GDM1 (cell line): ENCODE measurements at regions not wholly inside any gene's neighbourhood (a gene's known extent, or its start where the extent isn't known, plus 50 kb on each side); places are given as distances from the start of the nearest gene placed in this dataset.
"Not testable (repeated sequence)": the region's sequence is repeated elsewhere in the genome, so short reads cannot be mapped to it uniquely, and the experiment has no call there.

Experiments
- DNase-seq: peaks from one replicate; lab custom pipeline; 2025; lab: John Stamatoyannopoulos, UW

DNA sequence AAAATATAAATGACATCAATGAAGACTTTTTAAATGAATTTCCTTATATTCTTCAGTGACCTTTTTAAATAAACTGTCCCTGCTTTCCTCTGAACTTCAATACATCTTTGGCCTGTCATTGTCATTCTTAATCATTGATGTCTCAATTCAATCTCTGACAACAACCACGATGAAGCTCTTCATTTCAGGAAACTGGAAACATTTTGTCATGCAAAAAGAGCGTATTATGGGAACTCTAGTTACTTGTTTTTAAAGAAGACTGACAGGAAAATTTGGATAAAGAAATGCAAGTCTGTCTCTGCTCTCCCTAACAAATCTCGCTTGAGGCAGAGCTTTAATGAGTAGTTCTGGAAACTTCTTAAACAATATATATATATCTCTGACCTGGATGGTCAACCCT is 535.8 kb upstream of the ADGRL2 start:
- DNase-seq: no peak

DNA sequence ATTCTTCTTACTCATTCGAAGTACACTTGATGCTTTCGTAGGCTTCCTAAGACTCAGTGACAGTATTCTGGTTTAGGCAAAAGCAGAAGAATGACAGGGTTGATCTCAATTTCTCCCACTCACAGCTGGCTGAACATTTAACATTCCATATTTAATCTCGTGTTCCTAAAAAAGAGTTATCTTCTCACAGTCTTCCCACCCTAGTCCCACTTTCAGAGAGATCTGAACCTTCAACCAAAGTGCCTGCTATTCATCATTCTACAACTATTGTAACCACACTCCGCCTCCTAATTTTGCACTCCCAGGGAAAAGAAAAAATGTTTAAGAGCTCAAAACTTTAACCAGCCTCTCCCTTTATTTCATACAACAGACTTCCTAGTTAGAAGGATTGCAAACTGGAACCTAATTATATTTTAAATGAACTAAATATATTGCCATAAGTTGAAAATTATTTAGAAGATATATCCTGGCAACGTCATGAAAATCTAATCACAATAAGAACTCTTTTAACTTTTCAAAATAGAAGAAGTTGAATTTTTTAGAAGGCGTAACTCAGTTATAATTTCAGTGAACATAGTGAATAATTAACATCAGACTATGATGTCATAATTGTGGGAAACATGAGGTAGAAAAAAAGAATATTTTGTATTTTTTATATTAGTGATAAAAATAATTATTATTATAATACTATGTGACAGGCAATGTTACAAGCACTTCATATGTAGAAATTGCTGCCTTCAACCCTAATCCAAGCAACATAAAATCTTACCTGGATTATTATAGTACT is 540.9 kb upstream of the ADGRL2 start:
- DNase-seq: no peak

DNA sequence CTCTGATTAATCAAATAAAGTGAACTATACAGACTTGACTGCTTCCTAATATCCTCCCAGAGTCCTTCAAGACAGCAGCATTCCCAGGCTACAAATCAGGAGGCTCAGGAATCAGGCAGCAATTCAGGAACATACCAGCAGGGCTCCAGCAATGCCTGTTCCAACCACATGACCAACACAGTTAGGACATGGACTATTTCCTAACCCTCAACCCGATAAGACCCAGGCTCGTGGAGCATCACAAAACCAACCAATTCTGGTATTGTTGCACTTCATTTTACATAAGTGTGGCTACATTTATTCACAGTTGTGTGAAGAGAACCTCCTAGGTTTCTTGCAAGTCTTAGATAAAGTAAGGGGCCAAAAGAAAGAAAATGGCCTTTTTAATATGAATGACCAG is 546.2 kb upstream of the ADGRL2 start:
- no peak for DNase-seq

DNA sequence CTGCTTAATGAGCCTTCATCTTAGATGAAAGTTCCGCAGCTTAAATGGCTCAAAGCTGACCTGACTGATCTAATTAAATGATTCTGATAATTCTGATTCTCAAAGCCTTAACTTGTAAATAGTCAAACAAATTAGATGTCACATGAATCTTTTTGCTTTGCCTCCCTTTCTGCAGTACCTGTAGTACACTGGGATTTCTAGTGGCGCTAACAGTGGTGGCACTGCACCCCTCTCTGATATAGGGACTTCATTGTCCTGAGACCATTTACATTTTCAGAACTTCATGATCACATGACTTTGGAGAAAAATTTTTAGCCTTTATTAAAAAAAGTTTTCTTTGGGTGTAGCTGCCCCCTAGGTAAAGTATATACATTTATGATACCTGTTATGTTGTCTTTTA is 546.7 kb upstream of the ADGRL2 start:
- DNase-seq: no peak

DNA sequence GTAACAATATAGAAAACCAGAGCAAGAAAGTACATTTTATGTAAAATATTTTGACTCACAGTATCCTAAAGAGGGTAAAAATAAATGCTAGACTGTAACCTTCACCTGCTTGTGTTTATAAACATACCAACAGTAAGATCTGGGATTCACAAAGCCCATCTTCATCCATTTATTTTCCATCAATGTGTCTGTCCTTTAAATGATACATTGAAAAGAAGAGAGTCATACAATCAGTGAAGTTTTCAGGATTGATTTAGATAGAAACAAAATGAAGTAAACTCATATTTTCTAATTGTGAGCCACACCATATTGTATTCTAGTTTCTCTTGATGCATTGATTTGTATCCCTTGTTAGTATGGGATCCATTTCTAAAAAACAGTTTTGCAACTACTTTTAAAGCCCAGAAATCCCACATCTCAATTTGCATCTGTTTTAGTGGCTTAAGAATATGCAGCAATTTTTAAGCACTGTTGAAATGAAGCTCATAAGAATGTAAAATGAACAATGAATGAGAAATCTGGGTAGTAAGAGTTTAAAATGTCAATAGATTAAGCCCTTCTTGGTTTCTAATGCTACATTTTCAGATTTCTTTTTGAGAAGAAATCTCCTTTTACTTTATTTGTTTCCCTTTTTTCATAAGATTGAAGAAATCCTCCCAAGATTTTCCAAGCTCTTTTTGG is 548.1 kb upstream of the ADGRL2 start:
- DNase-seq: no peak

DNA sequence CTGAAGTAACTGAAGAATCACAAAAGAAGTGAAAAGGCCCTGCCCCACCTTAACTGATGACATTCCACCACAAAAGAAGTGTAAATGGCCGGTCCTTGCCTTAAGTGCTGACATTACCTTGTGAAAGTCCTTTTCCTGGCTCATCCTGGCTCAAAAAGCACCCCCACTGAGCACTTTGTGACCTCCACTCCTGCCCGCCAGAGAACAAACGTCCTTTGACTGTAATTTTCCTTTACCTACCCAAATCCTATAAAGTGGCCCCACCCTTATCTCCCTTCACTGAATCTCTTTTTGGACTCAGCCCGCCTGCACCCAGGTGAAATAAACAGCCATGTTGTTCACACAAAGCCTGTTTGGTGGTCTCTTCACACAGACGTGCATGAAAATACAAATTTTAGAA is 549.9 kb upstream of the ADGRL2 start:
- DNase-seq: not testable (repeated sequence)

DNA sequence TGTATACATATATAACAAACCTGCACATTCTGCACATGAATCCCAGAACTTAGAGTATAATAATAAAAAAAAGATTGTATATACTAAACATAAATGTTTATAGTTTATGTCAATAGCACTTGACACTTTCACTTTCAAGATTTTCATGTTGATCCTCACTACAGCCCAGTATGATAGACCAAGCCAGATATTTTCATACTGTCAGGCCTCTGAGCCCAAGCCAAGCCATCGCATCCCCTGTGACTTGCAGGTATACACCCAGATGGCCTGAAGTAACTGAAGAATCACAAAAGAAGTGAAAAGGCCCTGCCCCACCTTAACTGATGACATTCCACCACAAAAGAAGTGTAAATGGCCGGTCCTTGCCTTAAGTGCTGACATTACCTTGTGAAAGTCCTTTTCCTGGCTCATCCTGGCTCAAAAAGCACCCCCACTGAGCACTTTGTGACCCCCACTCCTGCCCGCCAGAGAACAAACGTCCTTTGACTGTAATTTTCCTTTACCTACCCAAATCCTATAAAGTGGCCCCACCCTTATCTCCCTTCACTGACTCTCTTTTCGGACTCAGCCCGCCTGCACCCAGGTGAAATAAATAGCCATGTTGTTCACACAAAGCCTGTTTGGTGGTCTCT is 555.5 kb upstream of the ADGRL2 start:
- DNase-seq: not testable (repeated sequence)

DNA sequence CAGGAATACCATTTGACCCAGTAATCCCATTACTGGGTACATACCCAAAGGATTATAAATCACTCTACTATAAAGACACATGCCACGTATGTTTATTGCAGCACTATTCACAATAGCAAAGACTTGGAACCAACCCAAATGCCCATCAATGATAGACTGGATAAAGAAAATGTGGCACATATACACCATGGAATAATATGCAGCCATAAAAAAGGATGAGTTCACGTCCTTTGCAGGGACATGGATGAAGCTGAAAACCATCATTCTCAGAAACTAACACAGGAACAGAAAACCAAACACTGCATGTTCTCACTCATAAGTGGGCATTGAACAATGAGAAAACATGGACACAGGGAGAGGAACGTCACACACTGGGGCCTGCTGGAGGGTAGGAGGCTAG is 556.1 kb upstream of the ADGRL2 start:
- DNase-seq: not testable (repeated sequence)

DNA sequence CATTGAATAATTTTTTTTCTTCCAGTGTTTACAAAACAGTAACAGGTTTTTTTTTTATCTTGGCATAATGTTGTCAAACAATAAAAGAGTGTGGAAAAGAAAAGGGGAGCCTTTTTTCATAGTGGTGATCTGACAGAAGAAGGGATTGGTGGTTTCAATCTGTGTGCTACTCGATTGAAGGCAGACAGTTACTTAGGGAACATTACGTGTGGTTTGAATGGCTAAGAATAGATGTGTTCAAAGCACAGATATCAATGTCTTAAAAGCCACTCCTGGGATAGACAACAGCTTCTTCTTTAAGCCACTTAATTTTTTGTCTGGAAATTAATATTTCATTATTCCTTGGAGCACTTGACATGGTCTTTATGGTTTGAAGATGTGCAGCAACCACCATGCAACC is 558.6 kb upstream of the ADGRL2 start:
- no peak for DNase-seq

DNA sequence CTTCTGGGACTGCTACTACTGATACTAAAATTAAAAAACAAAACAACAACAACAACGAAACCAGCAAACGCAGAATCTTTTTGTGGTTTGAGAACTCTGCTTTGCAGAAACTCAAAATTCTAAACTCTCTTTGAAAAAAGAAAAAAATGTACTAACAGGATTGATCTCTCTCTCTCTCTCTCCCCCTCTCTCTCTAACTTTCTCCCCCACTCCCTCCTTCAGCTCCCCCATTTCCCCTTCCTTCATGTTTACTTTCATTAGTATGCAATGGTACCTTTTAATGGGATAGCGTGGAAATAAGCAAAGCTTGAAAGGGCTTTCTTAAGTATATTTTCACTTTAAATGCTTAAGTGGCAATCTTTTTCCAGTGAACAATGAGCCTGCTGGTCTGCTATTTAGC is 562.6 kb upstream of the ADGRL2 start:
- DNase-seq: no peak

DNA sequence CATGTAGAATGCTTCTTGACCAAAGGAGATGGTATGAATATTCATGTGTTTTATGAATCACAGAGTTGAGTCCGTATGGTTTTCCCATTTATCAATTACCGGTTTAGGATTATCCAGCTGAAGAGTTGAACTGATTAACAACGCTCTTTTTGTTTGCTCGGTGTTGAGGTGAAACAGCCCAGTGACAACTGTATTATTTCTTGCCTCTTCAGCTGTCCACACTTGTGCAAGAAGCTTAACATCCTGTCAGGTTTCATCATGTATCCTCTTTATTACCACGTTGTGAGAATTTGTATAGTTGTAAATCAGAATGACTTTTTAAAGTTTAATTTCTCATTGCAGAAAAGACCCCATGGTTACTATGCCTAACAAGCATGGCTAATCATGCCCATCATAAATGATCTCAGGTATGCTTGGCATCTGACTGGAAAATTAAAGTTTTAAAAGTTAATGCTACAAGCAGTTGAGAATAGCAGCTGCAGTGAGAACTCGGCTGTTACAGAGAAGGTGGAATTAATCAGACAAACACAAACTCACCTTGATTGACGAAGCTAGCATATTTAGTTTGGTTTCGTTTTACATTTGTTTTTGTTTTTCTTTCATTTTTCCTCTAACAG is 563.2 kb upstream of the ADGRL2 start:
- no peak for DNase-seq

DNA sequence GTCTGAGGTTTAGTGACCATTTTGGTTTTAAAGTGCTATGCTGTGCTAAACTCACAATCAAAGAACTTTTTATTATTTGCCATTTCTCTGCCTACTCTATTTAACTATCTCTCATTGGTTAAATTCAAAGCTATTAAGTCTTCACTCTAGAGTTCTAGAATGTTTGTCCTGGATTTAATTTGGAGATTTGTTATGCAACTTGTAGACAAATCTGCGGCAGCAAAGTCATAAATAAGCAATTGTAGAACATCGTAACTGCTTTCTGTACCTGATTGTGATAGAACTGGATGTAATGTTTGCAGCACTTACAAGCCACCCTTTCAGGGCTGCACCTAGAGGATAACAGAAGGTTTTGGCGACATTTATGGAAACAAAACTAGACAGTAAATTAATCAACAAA is 566.5 kb upstream of the ADGRL2 start:
- DNase-seq: no peak

DNA sequence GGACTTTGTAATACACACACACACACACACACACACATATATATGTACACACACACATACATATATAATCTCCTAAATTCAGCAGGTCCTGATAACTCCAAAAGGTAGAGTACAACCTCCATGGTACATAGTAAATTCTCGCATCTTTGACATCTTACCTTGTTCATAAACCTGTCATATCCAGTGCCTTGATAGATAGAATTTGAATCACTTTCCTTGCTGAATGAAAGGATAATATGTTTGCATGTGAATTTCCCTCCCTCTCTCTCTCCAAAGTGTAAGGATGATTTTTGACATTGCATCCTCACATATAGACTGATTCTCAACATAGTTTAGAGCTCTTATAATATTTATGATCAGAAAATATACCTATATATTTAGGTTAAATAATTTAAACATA is 567.1 kb upstream of the ADGRL2 start:
- DNase-seq: no peak

DNA sequence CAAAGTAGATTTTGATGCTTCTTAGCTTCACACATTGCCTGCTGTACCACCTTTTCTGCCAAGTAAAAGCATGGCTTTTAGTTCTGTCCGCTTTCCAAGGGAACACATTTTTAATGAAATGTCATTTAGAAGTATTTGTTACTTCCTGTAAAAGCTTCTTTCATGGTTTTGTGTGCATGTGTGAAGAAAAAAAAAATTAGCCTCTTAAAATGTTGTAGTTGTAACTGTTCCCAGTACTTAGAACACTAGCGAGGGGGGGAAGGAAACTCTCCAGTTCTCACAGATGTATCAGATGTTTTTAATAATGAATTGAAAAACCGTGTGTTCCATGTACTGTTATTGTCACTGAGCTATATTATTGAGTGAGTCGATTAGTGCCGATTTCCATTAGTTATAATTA is 568.3 kb upstream of the ADGRL2 start:
- DNase-seq: no peak

DNA sequence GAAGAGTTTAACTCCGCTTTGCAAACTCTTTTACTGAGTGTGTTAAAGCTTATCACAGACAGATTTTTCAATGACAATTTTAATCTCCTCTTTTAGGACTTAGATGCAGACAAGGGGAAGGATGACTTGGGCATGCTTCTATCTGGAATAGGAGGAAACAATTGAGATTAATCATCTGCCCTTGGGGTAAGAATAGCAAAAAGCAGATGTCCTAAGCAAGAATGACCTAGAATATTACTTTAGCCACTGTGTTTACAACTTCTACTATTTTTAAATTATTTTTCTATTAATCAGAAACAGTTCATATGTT is 569.0 kb upstream of the ADGRL2 start:
- DNase-seq: no peak

DNA sequence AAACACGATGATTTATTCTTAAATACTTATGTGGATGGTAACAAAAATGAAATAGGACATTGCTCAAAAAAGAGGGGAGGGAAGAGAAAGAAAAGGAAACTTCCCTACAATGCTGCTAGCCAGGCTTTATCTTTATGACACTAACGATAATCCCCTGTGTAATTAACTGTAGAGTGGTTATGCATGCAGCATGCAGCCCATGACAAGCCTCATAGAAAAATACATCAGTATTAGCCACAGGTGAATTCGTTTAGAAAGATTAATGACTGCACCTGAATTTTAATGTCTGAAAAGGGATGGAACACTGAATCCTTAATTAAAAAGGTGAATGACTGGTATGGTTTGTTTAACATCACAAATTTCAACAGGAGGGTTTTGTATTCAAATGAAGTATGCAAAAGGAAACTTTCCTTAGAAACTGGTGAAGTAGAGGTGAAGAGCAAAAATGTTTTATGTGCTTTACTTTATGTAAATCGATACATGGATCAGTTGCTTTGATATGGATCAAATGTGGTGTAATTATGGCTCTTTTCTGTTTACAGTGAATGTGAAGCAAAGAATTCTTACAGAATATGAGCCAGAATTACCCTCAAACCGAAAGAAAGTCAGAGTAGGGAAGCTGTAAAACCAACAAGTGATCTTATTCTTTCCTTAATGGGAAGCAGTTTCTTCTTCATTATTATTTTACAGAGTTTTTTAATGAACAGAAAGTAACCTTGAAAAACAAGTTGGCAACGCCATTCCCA is 569.6 kb upstream of the ADGRL2 start:
- no peak for DNase-seq

DNA sequence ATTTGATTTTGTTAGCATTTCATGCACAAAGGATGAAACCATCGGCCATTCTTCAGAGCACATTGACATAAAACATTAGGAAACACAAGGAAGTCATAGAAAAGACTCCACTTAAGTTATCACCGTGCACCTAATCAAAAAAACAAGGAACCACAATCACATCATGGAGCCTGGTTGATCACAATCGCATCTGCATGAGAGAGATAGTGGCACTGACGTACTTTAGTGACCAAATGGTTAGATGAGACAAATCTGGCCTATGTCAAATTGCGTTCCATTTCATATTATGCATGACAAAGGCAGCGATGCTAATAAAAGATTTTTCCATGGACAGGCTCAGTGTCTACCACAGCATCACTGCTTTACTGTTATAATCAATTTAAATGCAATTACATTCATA is 571.8 kb upstream of the ADGRL2 start:
- DNase-seq: no peak

DNA sequence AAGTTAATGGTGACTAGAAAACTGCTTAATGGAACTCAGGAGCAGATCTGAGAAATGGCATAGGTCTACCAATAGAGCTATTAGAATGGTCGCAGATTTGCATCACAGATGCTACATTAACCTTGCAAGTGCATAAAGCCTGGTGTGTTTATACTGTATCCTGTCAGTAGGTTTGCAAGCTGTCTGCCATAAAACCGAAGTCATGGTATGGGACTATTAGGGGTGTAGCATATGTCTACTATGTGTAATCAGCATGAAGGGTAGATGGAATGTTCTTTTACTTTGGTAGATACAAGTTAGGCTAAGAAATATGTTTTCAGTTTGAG is 574.2 kb upstream of the ADGRL2 start:
- DNase-seq: no peak

DNA sequence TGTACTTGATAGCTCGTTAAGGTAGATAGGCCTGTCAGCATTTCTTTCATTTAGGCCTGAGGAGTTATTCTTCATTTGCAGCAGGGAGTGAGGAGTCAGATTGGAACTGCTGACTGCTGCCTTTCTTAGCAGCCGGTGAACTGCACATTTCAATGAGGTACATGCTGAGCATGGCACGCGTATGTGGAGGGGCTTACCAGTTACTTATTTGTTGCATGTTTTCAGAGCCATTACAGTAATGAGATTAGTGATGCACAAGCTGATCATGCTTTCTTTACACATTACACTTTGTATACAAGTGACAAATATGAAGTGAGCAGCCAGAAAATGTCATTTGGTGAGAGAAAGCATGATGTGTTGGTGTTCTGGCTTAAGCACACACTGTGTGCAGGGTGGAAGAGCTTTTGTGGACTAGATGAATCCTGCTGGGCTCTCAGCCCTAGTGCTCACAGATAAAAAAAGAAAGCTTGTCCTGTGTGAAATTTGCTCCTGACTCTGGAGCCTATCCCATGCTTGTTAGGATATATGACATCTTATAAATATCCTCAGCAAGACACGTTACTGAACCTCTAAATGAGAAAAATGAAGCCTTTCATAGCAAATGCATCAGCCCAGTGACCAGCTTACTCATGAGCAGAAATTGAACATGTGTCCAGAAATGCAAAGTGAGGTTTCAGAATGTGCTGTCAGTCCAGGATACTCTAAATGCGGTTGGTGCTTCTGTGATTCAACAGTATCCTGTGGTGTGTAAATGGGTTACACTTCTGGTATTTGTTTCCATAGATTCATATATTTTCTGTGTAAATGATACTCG is 574.7 kb upstream of the ADGRL2 start:
- no peak for DNase-seq

DNA sequence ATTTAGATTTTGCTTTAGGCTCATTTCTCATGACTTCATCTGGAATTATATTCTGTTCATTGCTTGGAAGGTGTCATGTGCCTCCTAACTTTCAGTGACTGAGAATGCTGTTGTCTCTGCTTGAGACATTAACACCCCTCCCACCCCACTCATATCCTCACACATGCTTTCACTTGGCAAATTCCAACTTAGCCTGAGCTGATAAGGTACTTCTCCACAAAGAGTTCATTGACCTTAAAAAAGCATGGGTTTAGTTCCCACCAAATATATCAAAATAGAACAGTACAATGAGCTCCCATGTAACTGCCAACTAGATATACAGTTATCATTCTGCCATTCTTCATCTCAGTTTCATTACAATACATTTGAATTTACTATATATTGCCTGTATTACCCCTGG is 576.5 kb upstream of the ADGRL2 start:
- DNase-seq: no peak

DNA sequence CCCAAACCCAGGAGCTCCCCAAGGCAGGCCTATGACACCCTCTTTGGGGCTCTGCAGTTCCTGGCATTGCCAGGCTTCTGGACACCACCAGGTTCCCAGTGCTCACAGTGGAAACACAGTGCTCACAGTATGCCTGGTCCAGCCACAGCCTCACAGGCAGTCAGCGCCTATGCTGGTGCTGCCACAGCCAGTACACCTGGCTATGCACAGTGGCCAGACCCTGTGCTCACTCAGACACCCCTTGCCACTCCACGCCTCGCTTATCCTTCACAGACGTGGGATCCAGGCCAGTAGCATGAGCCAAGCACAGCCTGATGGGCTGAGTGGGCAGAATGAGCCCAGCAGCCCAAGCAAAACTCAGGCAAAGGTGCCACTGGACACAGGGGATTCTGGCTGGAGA is 579.2 kb upstream of the ADGRL2 start:
- DNase-seq: no peak

DNA sequence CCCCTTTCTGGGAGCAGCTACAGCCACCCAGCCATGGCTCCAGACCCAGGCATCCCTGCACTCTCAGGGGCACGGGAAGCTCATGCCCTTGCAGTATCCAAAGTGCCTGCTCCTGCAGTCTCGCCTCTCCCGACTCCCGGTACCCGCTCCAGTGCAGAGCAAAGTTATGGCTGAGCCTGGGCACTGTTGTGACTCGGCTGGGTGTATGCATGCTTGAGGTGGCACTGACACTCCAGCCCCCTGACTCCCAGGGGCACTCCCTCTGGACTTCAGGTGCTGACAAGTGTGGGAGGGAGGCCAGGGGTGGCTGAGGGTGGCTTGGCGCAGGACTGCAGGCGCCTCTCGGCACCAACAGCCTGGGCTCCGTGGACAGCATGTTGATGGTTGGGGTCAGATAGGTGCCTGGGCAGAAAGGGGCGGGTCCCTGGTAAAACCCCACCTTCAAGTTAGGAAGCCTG is 580.1 kb upstream of the ADGRL2 start:
- DNase-seq: no peak
